SIG-M5 treated with dmso at 0.1 percent for 504 hours (cell line): ENCODE measurements at regions not wholly inside any gene's neighbourhood (a gene's known extent, or its start where the extent isn't known, plus 50 kb on each side); places are given as distances from the start of the nearest gene placed in this dataset.

Experiments
- DNase-seq: peaks from one replicate; lab custom pipeline; 2025; ENCODE audit not compliant: unreplicated experiment; lab: John Stamatoyannopoulos, UW

- DNase-seq: no peak
Observed at GRCh38 chr10:84770824-84771223, 442.4 kb downstream of the CCSER2 start.

GRCh38 chr10:84783386-84783785, 455.0 kb downstream of the CCSER2 start:
- peak; percentile 1 for DNase-seq

- no peak for DNase-seq
Observed at GRCh38 chr10:84783909-84784308, 455.5 kb downstream of the CCSER2 start.

GRCh38 chr10:84784749-84785148, 456.4 kb downstream of the CCSER2 start:
- DNase-seq: no peak

- DNase-seq: no peak
Observed at GRCh38 chr10:84789026-84789425, 460.6 kb downstream of the CCSER2 start.

- DNase-seq: no peak
Observed at GRCh38 chr10:84798312-84798711, 469.9 kb downstream of the CCSER2 start.

GRCh38 chr10:84801156-84801555, 472.8 kb downstream of the CCSER2 start:
- no peak for DNase-seq

GRCh38 chr10:84801916-84802315, 473.5 kb downstream of the CCSER2 start:
- no peak for DNase-seq

- DNase-seq: no peak
Observed at GRCh38 chr10:84805149-84805548, 476.8 kb downstream of the CCSER2 start.

- no peak for DNase-seq
Observed at GRCh38 chr10:84811113-84811512, 482.7 kb downstream of the CCSER2 start.

GRCh38 chr10:84818961-84819360, 490.6 kb downstream of the CCSER2 start:
- no peak for DNase-seq

- DNase-seq: peak; percentile 7
Observed at GRCh38 chr10:84820120-84820519, 491.7 kb downstream of the CCSER2 start.

GRCh38 chr10:84820596-84820995, 492.2 kb downstream of the CCSER2 start:
- DNase-seq: no peak

- no peak for DNase-seq
Observed at GRCh38 chr10:84822931-84823630, 494.7 kb downstream of the CCSER2 start.

GRCh38 chr10:84824525-84824924, 496.1 kb downstream of the CCSER2 start:
- no peak for DNase-seq

GRCh38 chr10:84825330-84825729, 496.9 kb downstream of the CCSER2 start:
- no peak for DNase-seq

- DNase-seq: no peak
Observed at GRCh38 chr10:84826704-84827103, 498.3 kb downstream of the CCSER2 start.

- DNase-seq: no peak
Observed at GRCh38 chr10:84829131-84829530, 500.7 kb downstream of the CCSER2 start.

GRCh38 chr10:84837041-84837812, 508.8 kb downstream of the CCSER2 start:
- no peak for DNase-seq

- DNase-seq: no peak
Observed at GRCh38 chr10:84837877-84838276, 509.5 kb downstream of the CCSER2 start.

- DNase-seq: no peak
Observed at GRCh38 chr10:84838851-84839250, 510.5 kb downstream of the CCSER2 start.

- no peak for DNase-seq
Observed at GRCh38 chr10:84842593-84842992, 514.2 kb downstream of the CCSER2 start.

- DNase-seq: no peak
Observed at GRCh38 chr10:84844461-84844860, 516.1 kb downstream of the CCSER2 start.
